MM.1S (cell line): ENCODE measurements at regions not wholly inside any gene's neighbourhood (a gene's known extent, or its start where the extent isn't known, plus 50 kb on each side); places are given as distances from the start of the nearest gene placed in this dataset.

Experiments
- DNase-seq: peaks from one replicate; pipeline ENCODE4 v3.0.0-alpha.2; 2015
- H2AFZ ChIP-seq: fragments of 300-600 bp; sonication (generic); 2 replicates; pipeline ENCODE4 v1.6.0; 2016; ENCODE audit warnings: antibody characterized with exemption, low read length
- H3F3A ChIP-seq: fragments of 300-600 bp; sonication (generic); 2 replicates; pipeline ENCODE4 v1.6.1; 2016; ENCODE audit warnings: mild to moderate bottlenecking, antibody characterized with exemption, low read length, moderate library complexity, mixed read lengths; ENCODE audit not compliant: insufficient read depth
- H3K27ac ChIP-seq: fragments of 300-600 bp; sonication (generic); 2 replicates; pipeline ENCODE4 v1.5.1; 2016; ENCODE audit warnings: mild to moderate bottlenecking, low read length
- H3K27me3 ChIP-seq: fragments of 300-600 bp; sonication (generic); replicated peaks from 2 replicates; pipeline ENCODE4 v1.6.0; 2016; ENCODE audit warnings: low read length; ENCODE audit not compliant: insufficient read depth
- H3K36me3 ChIP-seq: fragments of 300-600 bp; sonication (generic); replicated peaks from 2 replicates; pipeline ENCODE4 v1.6.1; 2016; ENCODE audit warnings: mild to moderate bottlenecking, low read length, mixed read lengths; ENCODE audit not compliant: insufficient read depth
- H3K4me1 ChIP-seq: fragments of 300-600 bp; sonication (generic); 2 replicates; pipeline ENCODE4 v1.6.1; 2016; ENCODE audit warnings: low read length, mixed read lengths
- H3K4me2 ChIP-seq: fragments of 300-600 bp; sonication (generic); 2 replicates; pipeline ENCODE4 v1.6.0; 2016; ENCODE audit warnings: low read depth, low read length
- H3K4me3 ChIP-seq: fragments of 300-600 bp; sonication (generic); 2 replicates; pipeline ENCODE4 v1.5.1; 2016; ENCODE audit warnings: low read length, mixed read lengths
- H3K79me2 ChIP-seq: fragments of 300-600 bp; sonication (generic); 2 replicates; pipeline ENCODE4 v1.6.1; 2016; ENCODE audit warnings: mixed run types, low read length, mixed read lengths
- H3K9ac ChIP-seq: fragments of 300-600 bp; sonication (generic); 2 replicates; pipeline ENCODE4 v1.6.1; 2016; ENCODE audit warnings: low read length, mixed read lengths
- H3K9me2 ChIP-seq: fragments of 300-600 bp; sonication (generic); replicated peaks from 2 replicates; pipeline ENCODE4 v1.6.1; 2016; ENCODE audit warnings: mild to moderate bottlenecking, low read length, mixed read lengths; ENCODE audit not compliant: insufficient read depth
- H3K9me3 ChIP-seq: fragments of 300-600 bp; sonication (generic); replicated peaks from 2 replicates; pipeline ENCODE4 v1.6.1; 2016; ENCODE audit warnings: mild to moderate bottlenecking, low read length, mixed read lengths; ENCODE audit not compliant: insufficient read depth
- H4K20me1 ChIP-seq: fragments of 300-600 bp; sonication (generic); 2 replicates; pipeline ENCODE4 v1.6.1; 2016; ENCODE audit warnings: mild to moderate bottlenecking, low read length, moderate library complexity, mixed read lengths; ENCODE audit not compliant: insufficient read depth
- CTCF ChIP-seq: fragments of 300-600 bp; sonication (generic); IDR thresholded peaks from 2 replicates; pipeline ENCODE4 v1.5.1; 2016; ENCODE audit warnings: antibody characterized with exemption, low read length, mixed read lengths
- EZH2 ChIP-seq: fragments of 300-600 bp; sonication (generic); optimal IDR thresholded peaks from 2 replicates; pipeline ENCODE3; 2017; ENCODE audit warnings: low read depth, mild to moderate bottlenecking, antibody characterized with exemption, low read length, mixed read lengths
- EZH2phosphoT487 ChIP-seq: fragments of 300-600 bp; sonication (generic); IDR thresholded peaks from 2 replicates; pipeline ENCODE4 v1.6.1; 2018; ENCODE audit warnings: antibody characterized with exemption, low read length

- H3K36me3 ChIP-seq: no peaks in the 10 kb centered on the region
- H3K9me3 ChIP-seq: no peaks in the 10 kb centered on the region
- H2AFZ ChIP-seq: no peak overlapping the region
- H3K79me2 ChIP-seq: no peaks in the 10 kb centered on the region
- H3K4me2 ChIP-seq: no peak overlapping the region
- H3K27ac ChIP-seq: no peak overlapping the region
- H4K20me1 ChIP-seq: no peaks in the 10 kb centered on the region
- H3K4me3 ChIP-seq: no peak overlapping the region
- no peaks in the 10 kb centered on the region for H3K27me3 ChIP-seq
- TF ChIP-seq EZH2 (no peak), CTCF (no peak), EZH2phosphoT487 (no peak)
- H3K4me1 ChIP-seq: no peaks in the 10 kb centered on the region
- DNase-seq: no peak
- H3K9me2 ChIP-seq: no peaks in the 10 kb centered on the region
- H3K9ac ChIP-seq: no peak overlapping the region
- H3F3A ChIP-seq: no peaks in the 10 kb centered on the region
Measured at GRCh38 chr4:177077095-177077971, 232.3 kb upstream of the NEIL3 start.

DNA sequence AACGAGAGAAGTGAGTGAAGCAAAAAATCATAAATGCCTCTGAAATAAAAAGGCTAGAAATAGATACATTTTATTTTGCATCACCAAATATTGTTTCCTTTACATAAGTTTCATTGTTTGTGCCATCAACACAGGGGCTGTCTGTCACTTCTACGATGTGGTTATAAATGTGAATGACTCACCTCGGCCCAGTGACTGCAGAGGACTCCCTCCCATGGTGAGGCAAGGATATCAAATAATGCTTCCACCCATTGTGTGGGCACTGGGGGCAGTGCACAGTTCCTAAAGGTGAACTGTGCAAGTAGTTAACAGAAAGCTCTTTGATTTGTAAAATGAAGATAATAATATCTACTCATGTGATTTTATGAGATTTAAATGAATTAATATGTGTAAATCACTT, 230.3 kb upstream of the NEIL3 start:
- no peaks in the 10 kb centered on the region for H3K9me3 ChIP-seq
- H3K27me3 ChIP-seq: no peaks in the 10 kb centered on the region
- H3K4me3 ChIP-seq: no peak overlapping the region
- no peak overlapping the region for H3K4me2 ChIP-seq
- no peaks in the 10 kb centered on the region for H3K4me1 ChIP-seq
- no peaks in the 10 kb centered on the region for H3K9me2 ChIP-seq
- no peaks in the 10 kb centered on the region for H3K79me2 ChIP-seq
- H2AFZ ChIP-seq: no peak overlapping the region
- no peaks in the 10 kb centered on the region for H3K36me3 ChIP-seq
- no peak for DNase-seq
- no peaks in the 10 kb centered on the region for H4K20me1 ChIP-seq
- no peak for TF ChIP-seq EZH2phosphoT487
- no peak for TF ChIP-seq EZH2
- no peak for TF ChIP-seq CTCF
- H3F3A ChIP-seq: no peaks in the 10 kb centered on the region
- H3K27ac ChIP-seq: no peak overlapping the region
- H3K9ac ChIP-seq: no peak overlapping the region

DNA sequence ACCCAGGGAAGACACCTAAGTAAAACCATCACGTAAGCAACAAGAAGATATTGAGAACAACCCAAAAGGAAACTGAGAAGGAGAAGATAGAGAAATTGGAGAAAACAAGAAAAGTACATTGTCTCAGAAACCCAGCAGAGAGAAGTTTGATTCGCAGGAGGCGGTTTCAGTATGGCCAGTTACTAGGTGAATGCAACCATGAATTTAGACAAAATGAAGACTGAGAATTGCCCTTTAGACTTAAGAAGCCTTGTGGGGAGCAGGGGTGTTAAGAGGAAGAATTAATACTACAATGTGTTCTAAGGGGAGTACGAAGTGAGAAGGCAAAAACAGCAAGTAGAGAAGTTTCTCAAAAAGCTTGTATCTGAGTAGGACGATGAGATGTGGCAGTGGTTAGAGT, 229.3 kb upstream of the NEIL3 start:
- no peak for TF ChIP-seq EZH2phosphoT487
- TF ChIP-seq CTCF: no peak
- TF ChIP-seq EZH2: no peak
- H3K79me2 ChIP-seq: no peaks in the 10 kb centered on the region
- H3K9ac ChIP-seq: no peak overlapping the region
- no peaks in the 10 kb centered on the region for H3K36me3 ChIP-seq
- H3K9me2 ChIP-seq: no peaks in the 10 kb centered on the region
- no peaks in the 10 kb centered on the region for H3K4me1 ChIP-seq
- no peaks in the 10 kb centered on the region for H3K9me3 ChIP-seq
- H4K20me1 ChIP-seq: no peaks in the 10 kb centered on the region
- H3K4me3 ChIP-seq: no peak overlapping the region
- DNase-seq: peak; percentile 43
- no peaks in the 10 kb centered on the region for H3K27me3 ChIP-seq
- no peaks in the 10 kb centered on the region for H3F3A ChIP-seq
- H2AFZ ChIP-seq: no peak overlapping the region
- no peak overlapping the region for H3K4me2 ChIP-seq
- no peak overlapping the region for H3K27ac ChIP-seq
